HepG2 (cell line): ENCODE measurements at regions not wholly inside any gene's neighbourhood (a gene's known extent, or its start where the extent isn't known, plus 50 kb on each side); places are given as distances from the start of the nearest gene placed in this dataset.
"Not testable (repeated sequence)": the region's sequence is repeated elsewhere in the genome, so short reads cannot be mapped to it uniquely, and the experiment has no call there.

Experiments used
- ATAC-seq: fragments of 200-7000 bp; cut with Tn5 transposase; 3 replicates; pipeline ENCODE4 v1.9.1; 2020; ENCODE audit warnings: mild to moderate bottlenecking, moderate library complexity
- BruUV-seq: library from RNA; stranded (reverse); fragments of 400-500 nt; replicated peaks from 2 replicates; lab custom pipeline; 2021; lab: Mats Ljungman, UMichigan
- CTCF ChIA-PET: fragments of 300-600 bp; formaldehyde crosslinking; extraction: SDS; loops from one replicate; lab custom pipeline; 2021; ENCODE audit warnings: low total read pairs, inconsistent platforms, low intra/inter-chr PET ratio; lab: Yijun Ruan, JAX
- POLR2A ChIA-PET: fragments of 350-600 bp; sonication (Branson Sonifier 250); formaldehyde crosslinking; loops from one replicate; lab custom pipeline; 2020; ENCODE audit warnings: antibody characterized with exemption, inconsistent platforms; lab: Yijun Ruan, JAX
- DNase-seq: peaks from one replicate; pipeline ENCODE4 v3.0.0-alpha.2; 2015; ENCODE audit warnings: low spot score
- FAIRE-seq: peaks from 3 replicates; lab custom pipeline; 2011; peaks lifted over from hg19 to GRCh38; lab: Jason Lieb, UNC
- H2AFZ ChIP-seq: one replicate; pipeline ENCODE4 v1.6.1; 2011; ENCODE audit warnings: low read length, inconsistent platforms
- H3K27ac ChIP-seq: fragments of 300-600 bp; 3 replicates; pipeline ENCODE4 v1.8.0; 2011; ENCODE audit warnings: mixed run types, mild to moderate bottlenecking, mixed read lengths, low read length, inconsistent platforms; ENCODE audit not compliant: insufficient read depth; ENCODE audit errors: extremely low read length
- H3K27me3 ChIP-seq, 2 experiments: fragments of 200-600 bp in 1 of 2; 2 replicates in 1 of 2; 3 replicates in 1 of 2; pipeline versions ENCODE4 v1.6.0 to v1.8.0; 2011; ENCODE audit warnings: low read length in 2 of 2, mild to moderate bottlenecking in 2 of 2, moderate library complexity in 2 of 2, inconsistent platforms in 1 of 2; ENCODE audit not compliant: insufficient read depth in 2 of 2, control insufficient read depth in 1 of 2
- H3K36me3 ChIP-seq, 2 experiments: fragments of 200-600 bp in 1 of 2; replicated peaks in 1 of 2; 2 replicates in 1 of 2; 3 replicates in 1 of 2; pipeline versions ENCODE4 v1.5.1 to v1.8.0; 2011; ENCODE audit warnings: low read length in 2 of 2, inconsistent platforms in 1 of 2; ENCODE audit not compliant: insufficient read depth in 2 of 2, control insufficient read depth in 1 of 2
- H3K4me1 ChIP-seq: 2 replicates; pipeline ENCODE4 v1.5.1; 2012; ENCODE audit warnings: low read length, inconsistent platforms; ENCODE audit not compliant: insufficient read depth
- H3K4me2 ChIP-seq: 2 replicates; pipeline ENCODE4 v1.6.0; 2011; ENCODE audit warnings: low read depth, low read length, inconsistent platforms
- H3K4me3 ChIP-seq, 3 experiments: fragments of 200-600 bp in 1 of 3; sonication (generic), shearing (Covaris generic) in 1 of 3; replicated peaks in 1 of 3; 2 replicates each; pipeline ENCODE4 v1.5.1; 2011 to 2016; ENCODE audit warnings: low read length in 3 of 3, inconsistent platforms in 2 of 3, low read depth in 2 of 3, mild to moderate bottlenecking in 2 of 3, control low read depth in 1 of 3, mixed read lengths in 1 of 3; ENCODE audit not compliant: insufficient read depth in 1 of 3
- H3K79me2 ChIP-seq: one replicate; pipeline ENCODE4 v1.6.1; 2011; ENCODE audit warnings: low read length, inconsistent platforms; ENCODE audit not compliant: insufficient read depth
- H3K9ac ChIP-seq: 2 replicates; pipeline ENCODE4 v1.6.0; 2011; ENCODE audit warnings: mild to moderate bottlenecking, low read depth, low read length, inconsistent platforms; ENCODE audit not compliant: insufficient read depth
- H3K9me3 ChIP-seq: 2 replicates; pipeline ENCODE4 v1.5.1; 2012; ENCODE audit warnings: mild to moderate bottlenecking, low read length
- H4K20me1 ChIP-seq: 2 replicates; pipeline ENCODE4 v1.6.0; 2011; ENCODE audit warnings: inconsistent platforms, mild to moderate bottlenecking, low read length, moderate library complexity; ENCODE audit not compliant: insufficient read depth
- ELF3 ChIP-seq: IDR thresholded peaks from 2 replicates; pipeline ENCODE4 v1.6.1; 2016; ENCODE audit warnings: missing genetic modification reagents, missing compliant biosample characterization
- EP300 ChIP-seq, 3 experiments: sonication (generic) in 1 of 3; formaldehyde crosslinking in 1 of 3; IDR thresholded peaks; 2 replicates each; pipeline versions ENCODE4 v1.5.1 to v1.6.1; 2011 to 2020; ENCODE audit warnings: low read depth in 2 of 3, low read length in 2 of 3, borderline replicate concordance in 1 of 3, improper control_type of control experiment in 1 of 3, mild to moderate bottlenecking in 1 of 3, missing genetic modification reagents in 1 of 3, moderate library complexity in 1 of 3
- FOXA1 ChIP-seq, 2 experiments: fragments of 450-650 bp in 1 of 2; sonication (generic) in 1 of 2; formaldehyde crosslinking in 1 of 2; IDR thresholded peaks; 2 replicates each; pipeline versions ENCODE4 v1.4.0 to v1.6.1; 2016 to 2020; ENCODE audit warnings: missing genetic modification reagents in 1 of 2
- GABPA ChIP-seq, 2 experiments: IDR thresholded peaks; 2 replicates each; pipeline ENCODE4 v1.6.1; 2011 to 2016; ENCODE audit warnings: low read depth in 2 of 2, low read length in 1 of 2, missing biosample characterization in 1 of 2, missing genetic modification characterization in 1 of 2
- HDAC2 ChIP-seq: sonication (generic); formaldehyde crosslinking; IDR thresholded peaks from 2 replicates; pipeline ENCODE4 v1.4.0; 2020; ENCODE audit warnings: missing genetic modification reagents
- PITX1 ChIP-seq: sonication (generic); formaldehyde crosslinking; IDR thresholded peaks from 2 replicates; pipeline ENCODE4 v1.5.1; 2020; ENCODE audit warnings: mild to moderate bottlenecking, missing genetic modification reagents
- RXRB ChIP-seq: IDR thresholded peaks from 2 replicates; pipeline ENCODE4 v1.6.1; 2016; ENCODE audit warnings: borderline replicate concordance, missing genetic modification reagents, missing compliant biosample characterization
- SALL1 ChIP-seq: sonication (generic); formaldehyde crosslinking; IDR thresholded peaks from 2 replicates; pipeline ENCODE4 v1.8.0; 2022; ENCODE audit warnings: mild to moderate bottlenecking, missing genetic modification reagents
- SOX6 ChIP-seq, 2 experiments: fragments of 450-650 bp in 1 of 2; sonication (generic) in 1 of 2; formaldehyde crosslinking in 1 of 2; IDR thresholded peaks; 2 replicates each; pipeline versions ENCODE4 v1.4.0 to v1.6.1; 2017 to 2020; ENCODE audit warnings: antibody characterized with exemption in 1 of 2, mild to moderate bottlenecking in 1 of 2, missing genetic modification reagents in 1 of 2
- WGBS: methylation state at CpG from one replicate; pipeline ENCODE4 v1.1.6; 2017; ENCODE audit warnings: low lambda C conversion rate; 5-methylcytosine and 5-hydroxymethylcytosine counted together
- in situ Hi-C: cut with HindIII; loops from 2 replicates; pipeline ENCODE4 v1.10.0; 2017; ENCODE audit warnings: low pct_unique_long_range_greater_than_20kb; ENCODE audit not compliant: extremely low pct_ligation_motif_present
- intact Hi-C: fragments of 100-400 bp; cut with micrococcal nuclease; formaldehyde crosslinking; loops from one replicate; pipeline ENCODE4 v1.10.0; 2022; ENCODE audit not compliant: unreplicated experiment
- TF ChIP-seq, protein P1 (sequence below): sonication (generic); formaldehyde crosslinking; IDR thresholded peaks from 2 replicates; pipeline ENCODE4 v1.4.0; 2020; ENCODE audit warnings: missing genetic modification reagents, borderline replicate concordance
- TF ChIP-seq, protein P2 (sequence below): sonication (generic); formaldehyde crosslinking; IDR thresholded peaks from 2 replicates; pipeline ENCODE4 v1.5.1; 2020; ENCODE audit warnings: mild to moderate bottlenecking, missing genetic modification reagents, borderline replicate concordance
- TF ChIP-seq, protein P3 (sequence below): IDR thresholded peaks from 2 replicates; pipeline ENCODE4 v1.6.1; 2018; ENCODE audit warnings: missing genetic modification reagents, mild to moderate bottlenecking, missing compliant biosample characterization

DNA sequence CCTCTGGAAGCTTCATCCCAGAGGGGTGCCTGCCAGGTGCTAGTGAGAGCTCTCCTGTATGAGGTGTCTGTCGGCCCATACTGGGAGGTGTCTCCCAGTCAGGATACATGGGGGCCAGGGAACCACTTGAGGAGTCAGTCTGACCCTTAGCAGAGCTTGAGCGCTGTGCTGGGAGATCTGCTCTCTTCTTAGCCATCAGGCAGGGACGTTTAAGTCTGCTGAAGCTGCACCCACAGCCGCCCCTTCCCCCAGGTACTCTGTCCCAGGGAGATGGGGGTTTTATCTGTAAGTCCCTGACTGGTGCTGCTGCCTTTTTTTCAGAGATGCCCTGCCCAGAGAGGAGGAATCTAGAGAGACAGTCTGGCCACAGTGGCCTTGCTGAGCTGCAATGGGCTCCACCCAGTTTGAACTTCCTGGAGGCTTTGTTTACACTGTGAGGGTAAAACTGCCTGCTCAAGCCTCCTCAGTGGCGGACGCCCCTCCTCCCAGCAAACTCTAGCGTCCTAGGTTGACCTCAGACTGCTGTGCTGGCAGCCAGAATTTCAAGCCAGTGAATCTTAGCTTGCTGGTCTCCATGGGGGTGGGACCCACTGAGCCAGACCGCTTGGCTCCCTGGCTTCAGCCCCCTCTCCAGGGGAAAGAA lies 93.3 kb upstream of the DYRK2 start:
- H3K4me2 ChIP-seq = peak overlapping the region; percentile 44
- BruUV-seq; TF ChIP-seq EP300 (CRISPR knock-in tag; IDR thresholded peaks at IDR 0.05; ENCODE audit: borderline replicate concordance); GABPA (IDR thresholded peaks at IDR 0.05; ENCODE audit: low read depth, low read length); SOX6 (IDR thresholded peaks at IDR 0.05); FOXA1 (IDR thresholded peaks at IDR 0.05): not testable (repeated sequence)
- TF ChIP-seq, protein P1, sequence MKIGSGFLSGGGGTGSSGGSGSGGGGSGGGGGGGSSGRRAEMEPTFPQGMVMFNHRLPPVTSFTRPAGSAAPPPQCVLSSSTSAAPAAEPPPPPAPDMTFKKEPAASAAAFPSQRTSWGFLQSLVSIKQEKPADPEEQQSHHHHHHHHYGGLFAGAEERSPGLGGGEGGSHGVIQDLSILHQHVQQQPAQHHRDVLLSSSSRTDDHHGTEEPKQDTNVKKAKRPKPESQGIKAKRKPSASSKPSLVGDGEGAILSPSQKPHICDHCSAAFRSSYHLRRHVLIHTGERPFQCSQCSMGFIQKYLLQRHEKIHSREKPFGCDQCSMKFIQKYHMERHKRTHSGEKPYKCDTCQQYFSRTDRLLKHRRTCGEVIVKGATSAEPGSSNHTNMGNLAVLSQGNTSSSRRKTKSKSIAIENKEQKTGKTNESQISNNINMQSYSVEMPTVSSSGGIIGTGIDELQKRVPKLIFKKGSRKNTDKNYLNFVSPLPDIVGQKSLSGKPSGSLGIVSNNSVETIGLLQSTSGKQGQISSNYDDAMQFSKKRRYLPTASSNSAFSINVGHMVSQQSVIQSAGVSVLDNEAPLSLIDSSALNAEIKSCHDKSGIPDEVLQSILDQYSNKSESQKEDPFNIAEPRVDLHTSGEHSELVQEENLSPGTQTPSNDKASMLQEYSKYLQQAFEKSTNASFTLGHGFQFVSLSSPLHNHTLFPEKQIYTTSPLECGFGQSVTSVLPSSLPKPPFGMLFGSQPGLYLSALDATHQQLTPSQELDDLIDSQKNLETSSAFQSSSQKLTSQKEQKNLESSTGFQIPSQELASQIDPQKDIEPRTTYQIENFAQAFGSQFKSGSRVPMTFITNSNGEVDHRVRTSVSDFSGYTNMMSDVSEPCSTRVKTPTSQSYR (CRISPR knock-in tag) = peak; percentile 81; the same call in 1 of the 2 replicates
- TF ChIP-seq ELF3 (CRISPR knock-in tag) = peak; percentile 83
- TF ChIP-seq, protein P2, sequence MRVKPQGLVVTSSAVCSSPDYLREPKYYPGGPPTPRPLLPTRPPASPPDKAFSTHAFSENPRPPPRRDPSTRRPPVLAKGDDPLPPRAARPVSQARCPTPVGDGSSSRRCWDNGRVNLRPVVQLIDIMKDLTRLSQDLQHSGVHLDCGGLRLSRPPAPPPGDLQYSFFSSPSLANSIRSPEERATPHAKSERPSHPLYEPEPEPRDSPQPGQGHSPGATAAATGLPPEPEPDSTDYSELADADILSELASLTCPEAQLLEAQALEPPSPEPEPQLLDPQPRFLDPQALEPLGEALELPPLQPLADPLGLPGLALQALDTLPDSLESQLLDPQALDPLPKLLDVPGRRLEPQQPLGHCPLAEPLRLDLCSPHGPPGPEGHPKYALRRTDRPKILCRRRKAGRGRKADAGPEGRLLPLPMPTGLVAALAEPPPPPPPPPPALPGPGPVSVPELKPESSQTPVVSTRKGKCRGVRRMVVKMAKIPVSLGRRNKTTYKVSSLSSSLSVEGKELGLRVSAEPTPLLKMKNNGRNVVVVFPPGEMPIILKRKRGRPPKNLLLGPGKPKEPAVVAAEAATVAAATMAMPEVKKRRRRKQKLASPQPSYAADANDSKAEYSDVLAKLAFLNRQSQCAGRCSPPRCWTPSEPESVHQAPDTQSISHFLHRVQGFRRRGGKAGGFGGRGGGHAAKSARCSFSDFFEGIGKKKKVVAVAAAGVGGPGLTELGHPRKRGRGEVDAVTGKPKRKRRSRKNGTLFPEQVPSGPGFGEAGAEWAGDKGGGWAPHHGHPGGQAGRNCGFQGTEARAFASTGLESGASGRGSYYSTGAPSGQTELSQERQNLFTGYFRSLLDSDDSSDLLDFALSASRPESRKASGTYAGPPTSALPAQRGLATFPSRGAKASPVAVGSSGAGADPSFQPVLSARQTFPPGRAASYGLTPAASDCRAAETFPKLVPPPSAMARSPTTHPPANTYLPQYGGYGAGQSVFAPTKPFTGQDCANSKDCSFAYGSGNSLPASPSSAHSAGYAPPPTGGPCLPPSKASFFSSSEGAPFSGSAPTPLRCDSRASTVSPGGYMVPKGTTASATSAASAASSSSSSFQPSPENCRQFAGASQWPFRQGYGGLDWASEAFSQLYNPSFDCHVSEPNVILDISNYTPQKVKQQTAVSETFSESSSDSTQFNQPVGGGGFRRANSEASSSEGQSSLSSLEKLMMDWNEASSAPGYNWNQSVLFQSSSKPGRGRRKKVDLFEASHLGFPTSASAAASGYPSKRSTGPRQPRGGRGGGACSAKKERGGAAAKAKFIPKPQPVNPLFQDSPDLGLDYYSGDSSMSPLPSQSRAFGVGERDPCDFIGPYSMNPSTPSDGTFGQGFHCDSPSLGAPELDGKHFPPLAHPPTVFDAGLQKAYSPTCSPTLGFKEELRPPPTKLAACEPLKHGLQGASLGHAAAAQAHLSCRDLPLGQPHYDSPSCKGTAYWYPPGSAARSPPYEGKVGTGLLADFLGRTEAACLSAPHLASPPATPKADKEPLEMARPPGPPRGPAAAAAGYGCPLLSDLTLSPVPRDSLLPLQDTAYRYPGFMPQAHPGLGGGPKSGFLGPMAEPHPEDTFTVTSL (CRISPR knock-in tag) = peak; percentile 56; the same call in 1 of the 2 replicates
- peak in 1 of 2 experiments; percentile 29; a peak in 1 of 4 replicates for TF ChIP-seq EP300 (IDR thresholded peaks at IDR 0.05; ENCODE audit: low read depth in 2 of 2, low read length in 2 of 2)
- TF ChIP-seq RXRB (CRISPR knock-in tag) = peak; percentile 97
- TF ChIP-seq, protein P3, sequence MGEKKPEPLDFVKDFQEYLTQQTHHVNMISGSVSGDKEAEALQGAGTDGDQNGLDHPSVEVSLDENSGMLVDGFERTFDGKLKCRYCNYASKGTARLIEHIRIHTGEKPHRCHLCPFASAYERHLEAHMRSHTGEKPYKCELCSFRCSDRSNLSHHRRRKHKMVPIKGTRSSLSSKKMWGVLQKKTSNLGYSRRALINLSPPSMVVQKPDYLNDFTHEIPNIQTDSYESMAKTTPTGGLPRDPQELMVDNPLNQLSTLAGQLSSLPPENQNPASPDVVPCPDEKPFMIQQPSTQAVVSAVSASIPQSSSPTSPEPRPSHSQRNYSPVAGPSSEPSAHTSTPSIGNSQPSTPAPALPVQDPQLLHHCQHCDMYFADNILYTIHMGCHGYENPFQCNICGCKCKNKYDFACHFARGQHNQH (CRISPR knock-in tag) = peak; percentile 34; the same call in 1 of the 2 replicates
- peak; percentile 56 for TF ChIP-seq GABPA (CRISPR knock-in tag; IDR thresholded peaks at IDR 0.05; ENCODE audit: low read depth)
- 0 out of 2 replicates have a peak, but pooled peaks have one; percentile 20 for TF ChIP-seq HDAC2 (CRISPR knock-in tag)
- peak; percentile 42; the same call in 1 of the 2 replicates for TF ChIP-seq SOX6 (CRISPR knock-in tag; IDR thresholded peaks at IDR 0.05)
- TF ChIP-seq SALL1 = 0 out of 2 replicates have a peak, but pooled peaks have one; percentile 49
- peak; percentile 39; the same call in 1 of the 2 replicates for TF ChIP-seq PITX1 (CRISPR knock-in tag)
- peak; percentile 93 for TF ChIP-seq FOXA1 (CRISPR knock-in tag; IDR thresholded peaks at IDR 0.05)

More for the DNA sequence above, 93.3 kb upstream of the DYRK2 start:
- H3K4me1 ChIP-seq = peaks cover 14% of the 10 kb centered on the region
- FAIRE-seq (peak; percentile 71), DNase-seq (peak; percentile 62), ATAC-seq (peak; percentile 99)
- H3K36me3 ChIP-seq, H3K9ac ChIP-seq, H4K20me1 ChIP-seq, in situ Hi-C loops, H3K27me3 ChIP-seq, H3K9me3 ChIP-seq, H2AFZ ChIP-seq, CTCF ChIA-PET, H3K27ac ChIP-seq, intact Hi-C loops, H3K79me2 ChIP-seq: not testable (repeated sequence)
- 18% methylated on average over 2 of the region's 8 CpGs for WGBS
- POLR2A ChIA-PET = interaction anchor here (0.6 kb wide), 1 partner anchor 37 kb away, joined by 5 read pairs; no protein-coding TSS in a partner anchor
- peak overlapping the region in 1 of 3 experiments; percentile 23; a peak in 1 of 6 replicates for H3K4me3 ChIP-seq
